RWPE2 (cell line): ENCODE measurements at regions not wholly inside any gene's neighbourhood (a gene's known extent, or its start where the extent isn't known, plus 50 kb on each side); places are given as distances from the start of the nearest gene placed in this dataset.

Experiments
- ATAC-seq: fragments of 200-7000 bp; cut with Tn5 transposase; 3 replicates; pipeline ENCODE4 v1.9.1; 2021; ENCODE audit warnings: low read depth
- DNase-seq: peaks from one replicate; pipeline ENCODE4 v3.0.0-alpha.2; 2020; ENCODE audit warnings: low spot score
- H3K27ac ChIP-seq: fragments of 450-650 bp; 2 replicates; pipeline ENCODE4 v1.5.1; 2017; ENCODE audit warnings: mild to moderate bottlenecking; ENCODE audit not compliant: poor library complexity, severe bottlenecking
- H3K27me3 ChIP-seq: fragments of 250-450 bp; sonication (Bioruptor Pico); 2 replicates; pipeline ENCODE4 v1.5.1; 2021; ENCODE audit warnings: mild to moderate bottlenecking, moderate library complexity; ENCODE audit not compliant: insufficient read depth, poor library complexity, severe bottlenecking
- H3K36me3 ChIP-seq: fragments of 250-450 bp; sonication (Bioruptor Pico); 2 replicates; pipeline ENCODE4 v1.5.1; 2020; ENCODE audit warnings: low read depth, mild to moderate bottlenecking, moderate library complexity
- H3K4me1 ChIP-seq: fragments of 250-450 bp; sonication (Bioruptor Pico); 2 replicates; pipeline ENCODE4 v1.5.1; 2021; ENCODE audit warnings: mild to moderate bottlenecking, moderate library complexity; ENCODE audit not compliant: insufficient read depth, poor library complexity, severe bottlenecking
- H3K4me3 ChIP-seq: fragments of 250-450 bp; sonication (Bioruptor Pico); 2 replicates; pipeline ENCODE4 v1.5.1; 2021; ENCODE audit warnings: mild to moderate bottlenecking, moderate library complexity; ENCODE audit not compliant: severe bottlenecking
- H3K9me3 ChIP-seq: fragments of 250-450 bp; sonication (Bioruptor Pico); 2 replicates; pipeline ENCODE4 v1.5.1; 2021; ENCODE audit warnings: mild to moderate bottlenecking, moderate library complexity; ENCODE audit not compliant: severe bottlenecking
- CTCF ChIP-seq: fragments of 450-650 bp; IDR thresholded peaks from one replicate; pipeline ENCODE4 v1.5.1; 2017; ENCODE audit warnings: mild to moderate bottlenecking, moderate library complexity; ENCODE audit not compliant: poor library complexity, severe bottlenecking

DNA sequence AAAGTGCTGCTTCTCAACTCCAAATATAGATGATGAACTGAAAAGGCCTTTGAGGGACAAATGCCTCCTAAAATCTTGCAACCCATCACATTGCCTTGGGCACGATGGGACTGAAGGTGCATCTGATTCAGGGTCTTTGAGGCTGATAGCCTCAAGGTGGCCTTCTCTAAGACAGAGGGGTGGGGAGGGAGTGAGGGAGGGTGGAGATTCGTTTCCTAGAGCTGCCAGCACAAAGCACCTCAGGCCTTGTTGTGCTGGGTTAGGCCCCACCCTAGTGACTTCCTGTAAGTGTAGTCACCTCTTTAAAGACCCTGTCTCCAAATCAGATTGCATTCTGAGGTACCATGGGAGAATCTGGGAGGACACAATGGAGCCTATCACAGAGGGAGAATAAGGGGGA lies 57.1 kb downstream of the BARX1 start:
- no peak for DNase-seq
- ATAC-seq, result no peak
- Histone ChIP-seq H3K4me1 (no peaks in the 10 kb centered on the region), H3K36me3 (no peaks in the 10 kb centered on the region), H3K27me3 (no peaks in the 10 kb centered on the region), H3K4me3 (no peak overlapping the region), H3K9me3 (no peaks in the 10 kb centered on the region), H3K27ac (no peak overlapping the region)
- no peak for TF ChIP-seq CTCF

- Histone ChIP-seq H3K36me3 (no peaks in the 10 kb centered on the region), H3K27me3 (no peaks in the 10 kb centered on the region), H3K9me3 (no peaks in the 10 kb centered on the region), H3K4me3 (no peak overlapping the region), H3K27ac (no peak overlapping the region), H3K4me1 (no peaks in the 10 kb centered on the region)
- ATAC-seq, result no peak
- TF ChIP-seq CTCF, result no peak
- no peak for DNase-seq
These were observed 57.8 kb downstream of the BARX1 start for GRCh38 chr9:93897075-93897970.

DNA sequence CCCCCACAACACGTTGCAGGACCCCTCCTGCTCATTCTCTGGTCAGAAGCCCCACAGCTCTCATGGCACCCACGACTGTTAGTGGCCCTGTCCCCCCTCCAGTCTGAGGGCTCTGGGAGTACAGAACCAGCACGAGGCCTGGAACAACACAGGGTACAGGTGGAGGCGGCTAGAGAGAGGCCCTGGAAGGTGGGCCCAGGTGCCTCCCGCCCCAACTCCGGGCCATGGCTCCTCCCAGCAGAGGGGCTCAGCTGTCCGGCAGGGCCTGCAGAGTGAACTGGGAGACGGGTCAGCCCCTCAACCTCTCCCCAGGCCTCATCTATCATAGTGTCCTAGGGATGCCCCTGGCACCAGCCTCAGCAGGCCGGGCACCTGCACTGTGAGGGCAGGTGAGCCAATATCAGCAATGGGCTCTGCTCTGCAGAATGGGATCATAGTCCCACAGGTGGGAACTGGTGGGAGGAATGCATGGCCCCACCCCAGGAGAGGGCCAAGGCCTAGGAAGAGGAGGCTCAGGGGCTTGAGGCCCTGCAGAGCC lies 58.6 kb downstream of the BARX1 start:
- Histone ChIP-seq H3K4me1 (no peaks in the 10 kb centered on the region), H3K36me3 (no peaks in the 10 kb centered on the region), H3K27ac (no peak overlapping the region), H3K27me3 (no peaks in the 10 kb centered on the region), H3K9me3 (no peaks in the 10 kb centered on the region), H3K4me3 (no peak overlapping the region)
- no peak for DNase-seq
- no peak for TF ChIP-seq CTCF
- no peak for ATAC-seq

- no peaks in the 10 kb centered on the region for H3K9me3 ChIP-seq
- no peaks in the 10 kb centered on the region for H3K27me3 ChIP-seq
- H3K27ac ChIP-seq, result no peak overlapping the region
- no peaks in the 10 kb centered on the region for H3K36me3 ChIP-seq
- DNase-seq, result no peak
- no peaks in the 10 kb centered on the region for H3K4me1 ChIP-seq
- no peak for ATAC-seq
- no peak for TF ChIP-seq CTCF
- H3K4me3 ChIP-seq, result no peak overlapping the region
These were observed 59.1 kb downstream of the BARX1 start for GRCh38 chr9:93896093-93896492.

DNA sequence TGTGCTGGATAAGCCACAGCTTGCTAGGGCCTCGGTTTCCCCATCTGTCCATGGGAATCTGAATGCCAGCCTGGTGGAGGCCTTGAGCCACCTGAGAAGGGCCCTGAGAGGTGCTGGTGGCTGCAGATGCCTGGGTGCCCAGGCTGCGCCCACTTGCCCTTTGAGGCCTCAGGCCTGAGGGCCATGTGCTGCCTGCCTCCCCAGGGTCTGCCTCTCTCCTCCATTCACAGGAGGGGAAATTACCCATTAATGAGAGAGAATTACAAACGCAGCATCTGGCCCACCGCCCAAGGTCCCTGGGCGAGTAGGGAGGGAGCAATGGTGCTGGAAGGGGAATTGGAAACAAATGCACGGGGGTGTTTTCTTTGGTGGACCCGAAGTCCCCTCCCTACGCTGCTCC lies 59.6 kb downstream of the BARX1 start:
- no peak for TF ChIP-seq CTCF
- Histone ChIP-seq H3K36me3 (no peaks in the 10 kb centered on the region), H3K4me1 (no peaks in the 10 kb centered on the region), H3K27ac (no peak overlapping the region), H3K27me3 (no peaks in the 10 kb centered on the region), H3K4me3 (no peak overlapping the region), H3K9me3 (no peaks in the 10 kb centered on the region)
- DNase-seq (no peak), ATAC-seq (no peak)
